IMR-90 (cell line): ENCODE measurements at regions not wholly inside any gene's neighbourhood (a gene's known extent, or its start where the extent isn't known, plus 50 kb on each side); places are given as distances from the start of the nearest gene placed in this dataset.

Experiments used
- ATAC-seq: fragments of 200-7000 bp; cut with Tn5 transposase; 2 replicates; pipeline ENCODE4 v1.9.1; 2020; ENCODE audit warnings: low read depth, mild to moderate bottlenecking, moderate library complexity
- BruUV-seq: library from RNA; stranded (reverse); fragments of 400-500 nt; replicated peaks from 2 replicates; lab custom pipeline; 2021; lab: Mats Ljungman, UMichigan
- CTCF ChIA-PET: fragments of 300-600 bp; formaldehyde crosslinking; extraction: SDS; loops from one replicate; lab custom pipeline; 2021; ENCODE audit warnings: antibody characterized with exemption; lab: Yijun Ruan, JAX
- POLR2A ChIA-PET: fragments of 300-600 bp; sonication (Branson Sonifier 250); formaldehyde crosslinking; loops from one replicate; lab custom pipeline; 2022; ENCODE audit warnings: antibody characterized with exemption; ENCODE audit not compliant: unreplicated experiment; lab: Charles Lee
- DNase-seq: peaks from one replicate; pipeline ENCODE4 v3.0.0; 2013
- H2AFZ ChIP-seq: replicated peaks from 2 replicates; pipeline ENCODE3; 2013; ENCODE audit warnings: low read length, mild to moderate bottlenecking; ENCODE audit not compliant: poor library complexity
- H2AK5ac ChIP-seq: 2 replicates; pipeline ENCODE4 v1.6.1; 2013; ENCODE audit warnings: low read depth, low read length, inconsistent platforms
- H2AK9ac ChIP-seq: replicated peaks from 2 replicates; pipeline ENCODE3; 2013; ENCODE audit warnings: mild to moderate bottlenecking, low read depth, low read length, moderate library complexity; ENCODE audit not compliant: poor library complexity
- H2BK120ac ChIP-seq: 2 replicates; pipeline ENCODE4 v1.6.1; 2013; ENCODE audit warnings: low read depth, low read length, inconsistent platforms
- H2BK15ac ChIP-seq: 3 replicates; pipeline ENCODE4 v1.6.1; 2013; ENCODE audit warnings: low read depth, low read length, inconsistent platforms
- H2BK20ac ChIP-seq: 2 replicates; pipeline ENCODE4 v1.6.1; 2013; ENCODE audit warnings: low read depth, mild to moderate bottlenecking, inconsistent platforms, low read length, moderate library complexity
- H2BK5ac ChIP-seq: 2 replicates; pipeline ENCODE4 v1.6.1; 2013; ENCODE audit warnings: mild to moderate bottlenecking, low read depth, low read length, inconsistent platforms; ENCODE audit not compliant: poor library complexity, severe bottlenecking
- H3K14ac ChIP-seq: replicated peaks from 2 replicates; pipeline ENCODE4 v1.6.1; 2013; ENCODE audit warnings: low read depth, low read length, inconsistent platforms
- H3K18ac ChIP-seq: 2 replicates; pipeline ENCODE4 v1.6.1; 2013; ENCODE audit warnings: low read depth, low read length, control low read depth
- H3K23ac ChIP-seq: 2 replicates; pipeline ENCODE4 v1.6.1; 2013; ENCODE audit warnings: low read depth, low read length, inconsistent platforms
- H3K27ac ChIP-seq: 2 replicates; pipeline ENCODE4 v1.5.1; 2013; ENCODE audit warnings: mild to moderate bottlenecking, control low read depth, low read length; ENCODE audit not compliant: insufficient read depth
- H3K27me3 ChIP-seq: 2 replicates; pipeline ENCODE4 v1.6.1; 2013; ENCODE audit warnings: low read length; ENCODE audit not compliant: control insufficient read depth, insufficient read depth
- H3K36me3 ChIP-seq: 2 replicates; pipeline ENCODE4 v1.6.1; 2013; ENCODE audit warnings: low read length, mixed read lengths; ENCODE audit not compliant: control insufficient read depth, insufficient read depth
- H3K4ac ChIP-seq: 2 replicates; pipeline ENCODE4 v1.6.1; 2013; ENCODE audit warnings: low read depth, low read length, inconsistent platforms
- H3K4me1 ChIP-seq: 2 replicates; pipeline ENCODE4 v1.6.1; 2013; ENCODE audit warnings: low read length, mixed read lengths; ENCODE audit not compliant: control insufficient read depth, insufficient read depth
- H3K4me2 ChIP-seq: 2 replicates; pipeline ENCODE4 v1.6.1; 2013; ENCODE audit warnings: low read depth, mild to moderate bottlenecking, control low read depth, low read length, moderate library complexity
- H3K4me3 ChIP-seq: 2 replicates; pipeline ENCODE4 v1.5.1; 2013; ENCODE audit warnings: low read depth, mild to moderate bottlenecking, control low read depth, low read length, moderate library complexity; ENCODE audit not compliant: insufficient read depth
- H3K56ac ChIP-seq: 2 replicates; pipeline ENCODE4 v1.6.1; 2013; ENCODE audit warnings: low read length, inconsistent platforms; ENCODE audit not compliant: insufficient read depth; ENCODE audit errors: extremely low read depth
- H3K79me1 ChIP-seq, 2 experiments: 2 replicates each; pipeline ENCODE4 v1.6.1; 2013; ENCODE audit warnings: low read length in 2 of 2, inconsistent platforms in 1 of 2, low read depth in 1 of 2
- H3K9ac ChIP-seq: 2 replicates; pipeline ENCODE4 v1.6.1; 2013; ENCODE audit warnings: low read depth, low read length, control low read depth
- H3K9me1 ChIP-seq: 2 replicates; pipeline ENCODE4 v1.6.1; 2013; ENCODE audit warnings: low read length, inconsistent platforms; ENCODE audit not compliant: insufficient read depth
- H3K9me3 ChIP-seq: 2 replicates; pipeline ENCODE4 v1.6.1; 2013; ENCODE audit warnings: low read length; ENCODE audit not compliant: control insufficient read depth, insufficient read depth
- H4K20me1 ChIP-seq: 2 replicates; pipeline ENCODE4 v1.6.1; 2013; ENCODE audit warnings: low read length, inconsistent platforms; ENCODE audit not compliant: insufficient read depth
- H4K5ac ChIP-seq: 2 replicates; pipeline ENCODE4 v1.6.1; 2013; ENCODE audit warnings: mild to moderate bottlenecking, low read depth, low read length, control low read depth
- H4K8ac ChIP-seq, 2 experiments: 2 replicates each; pipeline ENCODE4 v1.6.1; 2013; ENCODE audit warnings: low read depth in 2 of 2, low read length in 2 of 2, control low read depth in 1 of 2, inconsistent platforms in 1 of 2
- H4K91ac ChIP-seq: 2 replicates; pipeline ENCODE4 v1.6.1; 2013; ENCODE audit warnings: low read depth, low read length, inconsistent platforms; ENCODE audit not compliant: insufficient read depth
- CEBPB ChIP-seq: IDR thresholded peaks from 2 replicates; pipeline ENCODE4 v1.6.1; 2012; ENCODE audit warnings: low read depth, low read length, improper control_type of control experiment
- CTCF ChIP-seq: conservative IDR thresholded peaks from 2 replicates; pipeline ENCODE4 v1.5.1; 2012; ENCODE audit warnings: mild to moderate bottlenecking, low read depth, low read length, improper control_type of control experiment
- MAZ ChIP-seq: IDR thresholded peaks from 2 replicates; pipeline ENCODE4 v1.6.1; 2012; ENCODE audit warnings: low read depth, mild to moderate bottlenecking, low read length, improper control_type of control experiment, moderate library complexity, borderline replicate concordance
- WGBS, 2 experiments: methylation state at CpG; one replicate each; pipeline versions ENCODE4 v1.1.5 to v1.1.7; 2013; ENCODE audit warnings: missing lambda C conversion rate in 2 of 2; ENCODE audit not compliant: insufficient read length in 1 of 2; ENCODE audit errors: extremely low coverage in 2 of 2; 5-methylcytosine and 5-hydroxymethylcytosine counted together
- dilution Hi-C: fragments of 300-500 bp; cut with HindIII; formaldehyde crosslinking; loops from one replicate; pipeline ENCODE4 v1.14.3; 2018; ENCODE audit warnings: low sequenced_read_pairs; ENCODE audit not compliant: unreplicated experiment
- in situ Hi-C: fragments of 300-500 bp; cut with MboI; formaldehyde crosslinking; loops from 3 replicates; pipeline ENCODE4 v1.14.3; 2019; ENCODE audit warnings: low sequenced_read_pairs, inconsistent platforms, mixed read lengths
- intact Hi-C: fragments of 100-400 bp; cut with micrococcal nuclease; formaldehyde crosslinking; loops from 2 replicates; pipeline ENCODE4 v1.10.0; 2022

GRCh38 chr4:13678186-13678924 is 50.8 kb upstream of the BOD1L1 start:
- no peak for DNase-seq
- H3K23ac ChIP-seq: no peak overlapping the region
- in situ Hi-C loops: no loop called here

More at GRCh38 chr4:13678186-13678924, 50.8 kb upstream of the BOD1L1 start:
- Histone ChIP-seq H3K9ac (no peak overlapping the region), H3K14ac (no peak overlapping the region), H3K9me1 (no peaks in the 10 kb centered on the region), H4K20me1 (no peaks in the 10 kb centered on the region), H3K56ac (no peak overlapping the region), H3K36me3 (no peaks in the 10 kb centered on the region), H2AK9ac (no peak overlapping the region), H2BK20ac (no peak overlapping the region), H3K27me3 (no peaks in the 10 kb centered on the region), H4K5ac (no peak overlapping the region), H2AK5ac (no peak overlapping the region), H3K4ac (no peak overlapping the region), H4K91ac (no peak overlapping the region), H2BK120ac (no peak overlapping the region), H3K4me3 (no peak overlapping the region), H4K8ac (no peak overlapping the region), H3K4me1 (no peaks in the 10 kb centered on the region), H3K18ac (no peak overlapping the region), H3K9me3 (peaks cover 4% of the 10 kb centered on the region; the same call in 1 of the 2 replicates), H3K79me1 (no peaks in the 10 kb centered on the region), H2BK5ac (no peak overlapping the region), H2AFZ (no peak overlapping the region), H3K4me2 (no peak overlapping the region), H3K27ac (no peak overlapping the region), H2BK15ac (no peak overlapping the region)
- dilution Hi-C loops: no loop called here
- no CpG with 5 or more reads among the region's 3 CpGs for WGBS, 2 experiments
- no TSS peak for BruUV-seq
- CTCF ChIA-PET: interaction anchor here (0.6 kb wide), 1 partner anchor 22 kb away, joined by 3 read pairs; no protein-coding TSS in a partner anchor
- ATAC-seq: no peak
- POLR2A ChIA-PET: interaction anchor here (0.8 kb wide), 1 partner anchor 167 kb away, joined by 5 read pairs; no protein-coding TSS in a partner anchor
- TF ChIP-seq CEBPB: no peak
- no peak for TF ChIP-seq MAZ
- no peak for TF ChIP-seq CTCF
- intact Hi-C loops: no loop called here
